ENCODE measurements at regions not wholly inside any gene's neighbourhood (a gene's known extent, or its start where the extent isn't known, plus 50 kb on each side); places are given as distances from the start of the nearest gene placed in this dataset.

DNA sequence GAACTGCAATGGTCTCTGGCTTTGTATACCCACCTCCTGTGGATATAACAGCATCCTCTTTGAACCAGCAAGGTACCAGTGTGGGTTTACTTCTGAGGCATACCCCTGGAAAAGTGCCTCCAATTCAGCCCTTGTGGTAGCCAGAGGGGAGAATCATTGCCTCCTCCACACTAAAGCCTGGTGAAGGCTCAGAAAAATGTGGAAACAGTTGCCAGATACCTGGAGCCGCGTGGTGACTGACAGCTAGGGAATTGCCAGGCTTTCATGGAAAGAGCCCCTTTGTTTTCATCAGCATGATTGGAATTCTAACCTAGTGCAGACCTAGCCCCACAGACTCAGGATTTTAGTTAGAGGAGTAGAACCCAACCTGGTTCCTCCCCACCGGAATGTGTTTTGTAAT, 168.6 kb upstream of the KLF3 start:
- TF ChIP-seq GATA3 (IDR thresholded peaks at IDR 0.05; ENCODE audit: low read depth, low read length) (no peak), GATA2 (IDR thresholded peaks at IDR 0.05; ENCODE audit: low read depth, low read length) (no peak)

GRCh38 chr4:38497121-38497520, 166.9 kb upstream of the KLF3 start:
- TF ChIP-seq GATA2 (IDR thresholded peaks at IDR 0.05; ENCODE audit: low read depth, low read length) = no peak
- no peak for TF ChIP-seq GATA3 (IDR thresholded peaks at IDR 0.05; ENCODE audit: low read depth, low read length)

- TF ChIP-seq GATA3 (IDR thresholded peaks at IDR 0.05; ENCODE audit: low read depth, low read length) (no peak), GATA2 (IDR thresholded peaks at IDR 0.05; ENCODE audit: low read depth, low read length) (no peak)
Observed at GRCh38 chr4:38499101-38499500, 164.9 kb upstream of the KLF3 start.

GRCh38 chr4:38500433-38500832, 163.6 kb upstream of the KLF3 start:
- TF ChIP-seq GATA3 (IDR thresholded peaks at IDR 0.05; ENCODE audit: low read depth, low read length) (no peak), GATA2 (IDR thresholded peaks at IDR 0.05; ENCODE audit: low read depth, low read length) (no peak)

DNA sequence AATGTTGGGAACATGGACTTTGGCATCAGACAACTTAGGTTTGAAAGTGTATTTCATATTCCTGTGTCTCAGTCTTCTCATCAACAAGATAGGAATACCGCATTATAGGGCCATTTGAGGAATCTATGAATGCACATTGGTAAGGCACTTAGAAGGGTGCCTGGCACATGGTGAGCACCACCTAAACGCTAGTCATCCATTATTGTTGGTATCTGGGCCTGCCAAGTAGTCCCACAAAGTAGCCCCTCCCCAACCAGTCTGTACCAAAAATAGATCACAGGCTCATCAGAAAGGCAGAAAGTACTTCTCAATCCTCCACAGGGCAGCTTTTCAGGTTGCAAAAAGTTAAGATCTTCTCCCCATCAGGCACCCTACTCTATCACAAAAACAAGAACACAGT, 162.3 kb upstream of the KLF3 start:
- TF ChIP-seq GATA3 (IDR thresholded peaks at IDR 0.05; ENCODE audit: low read depth, low read length) (no peak), GATA2 (IDR thresholded peaks at IDR 0.05; ENCODE audit: low read depth, low read length) (no peak)

GRCh38 chr4:38503689-38504395, 160.2 kb upstream of the KLF3 start:
- no peak for TF ChIP-seq GATA3 (IDR thresholded peaks at IDR 0.05; ENCODE audit: low read depth, low read length)
- no peak for TF ChIP-seq GATA2 (IDR thresholded peaks at IDR 0.05; ENCODE audit: low read depth, low read length)

- TF ChIP-seq GATA3 (IDR thresholded peaks at IDR 0.05; ENCODE audit: low read depth, low read length) (no peak), GATA2 (IDR thresholded peaks at IDR 0.05; ENCODE audit: low read depth, low read length) (no peak)
Observed at GRCh38 chr4:38504396-38504715, 159.6 kb upstream of the KLF3 start.

DNA sequence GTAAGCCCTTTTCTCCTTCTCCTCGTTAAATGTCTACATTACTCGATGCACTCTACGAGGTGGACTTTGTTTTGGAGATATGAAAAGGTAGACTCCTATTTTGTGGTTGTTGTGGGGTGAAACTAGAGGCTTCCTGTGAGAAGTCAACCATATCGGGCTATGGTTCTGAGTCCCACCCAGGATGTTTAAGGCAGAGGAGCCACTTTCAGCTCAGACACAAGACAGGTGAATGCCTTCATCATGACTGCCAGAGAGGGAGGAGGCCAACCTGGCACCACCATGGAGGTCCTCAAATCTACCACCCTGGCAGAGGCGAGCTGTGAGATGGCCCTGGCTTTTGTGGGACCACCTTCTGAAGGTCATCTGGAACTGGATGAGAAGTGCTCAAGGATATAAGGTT, 154.4 kb upstream of the KLF3 start:
- TF ChIP-seq GATA3 (IDR thresholded peaks at IDR 0.05; ENCODE audit: low read depth, low read length) (no peak), GATA2 (IDR thresholded peaks at IDR 0.05; ENCODE audit: low read depth, low read length) (no peak)

- TF ChIP-seq GATA2 (IDR thresholded peaks at IDR 0.05; ENCODE audit: low read depth, low read length) (no peak), GATA3 (IDR thresholded peaks at IDR 0.05; ENCODE audit: low read depth, low read length) (no peak)
Observed at GRCh38 chr4:38510201-38510600, 153.8 kb upstream of the KLF3 start.

DNA sequence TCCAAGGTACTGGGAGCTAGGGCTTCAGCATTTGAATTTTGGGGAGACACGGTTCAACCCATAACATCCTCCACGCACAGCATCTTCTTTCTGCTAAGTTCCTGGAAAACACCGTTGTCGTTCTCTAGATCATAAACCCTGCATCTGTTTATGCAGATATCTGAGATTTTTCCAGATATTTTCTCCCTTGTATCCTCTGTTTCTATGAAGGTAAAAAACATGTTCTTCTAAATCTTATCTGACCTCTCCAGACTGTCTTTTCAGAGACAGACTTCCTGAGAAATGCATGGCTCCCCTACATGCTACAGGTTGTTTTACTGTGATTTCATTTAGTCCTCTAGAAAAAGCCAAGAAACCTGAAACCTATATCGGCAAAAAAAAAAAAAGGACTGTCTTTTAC, 152.3 kb upstream of the KLF3 start:
- TF ChIP-seq GATA2 (IDR thresholded peaks at IDR 0.05; ENCODE audit: low read depth, low read length) = no peak
- TF ChIP-seq GATA3 (IDR thresholded peaks at IDR 0.05; ENCODE audit: low read depth, low read length) = no peak

DNA sequence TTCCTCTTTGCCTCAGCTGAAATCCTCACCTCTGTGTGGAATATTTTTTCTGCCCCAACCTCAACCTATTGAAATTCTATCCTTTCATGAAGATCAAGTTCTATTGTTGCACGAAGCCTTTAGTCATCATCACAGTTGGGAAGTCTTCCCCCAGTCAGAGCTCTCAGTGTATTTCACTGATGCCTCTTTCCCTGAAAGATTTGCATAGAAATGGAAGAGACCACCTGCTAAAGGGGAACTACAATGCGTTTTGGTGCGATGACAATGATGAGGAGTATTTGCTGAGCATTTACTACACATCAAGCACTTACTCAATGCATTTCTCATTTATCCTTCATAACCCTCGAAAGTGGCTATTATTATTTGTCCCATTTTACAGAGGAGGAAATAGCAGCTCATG, 151.2 kb upstream of the KLF3 start:
- no peak for TF ChIP-seq GATA3 (IDR thresholded peaks at IDR 0.05; ENCODE audit: low read depth, low read length)
- no peak for TF ChIP-seq GATA2 (IDR thresholded peaks at IDR 0.05; ENCODE audit: low read depth, low read length)

DNA sequence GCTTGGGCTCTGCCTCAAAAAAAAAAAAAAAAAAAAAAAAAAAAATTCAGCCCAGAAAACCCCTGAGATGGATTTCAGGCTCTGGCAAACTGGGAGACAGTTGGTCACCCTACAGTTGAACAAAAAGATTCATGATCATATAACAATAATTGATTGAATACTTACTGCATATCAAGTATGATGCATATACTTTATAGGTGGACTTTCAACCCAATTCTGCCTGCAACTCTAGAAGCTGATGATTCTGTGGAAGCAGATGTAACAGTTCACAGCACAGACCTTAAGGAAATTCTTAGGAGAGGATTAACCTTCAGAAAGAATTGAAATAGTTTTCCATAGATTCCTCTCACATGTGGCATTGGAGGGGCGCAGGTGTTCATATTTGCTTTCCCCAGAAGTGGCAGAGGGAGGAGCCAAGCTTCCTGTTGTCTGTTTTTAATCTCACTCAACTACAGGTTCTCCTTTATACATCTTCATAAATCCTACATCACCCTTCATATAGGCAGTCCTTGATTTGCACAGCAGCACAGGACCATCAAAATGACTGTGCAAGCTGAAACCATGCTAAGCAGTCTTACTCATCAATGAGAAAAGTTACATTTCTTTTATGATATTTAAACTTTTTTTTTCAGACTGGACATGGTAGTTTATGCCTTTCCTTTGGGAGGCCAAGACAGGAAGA, 149.4 kb upstream of the KLF3 start:
- TF ChIP-seq GATA3 (IDR thresholded peaks at IDR 0.05; ENCODE audit: low read depth, low read length) = no peak
- no peak for TF ChIP-seq GATA2 (IDR thresholded peaks at IDR 0.05; ENCODE audit: low read depth, low read length)

GRCh38 chr4:38516190-38516589, 147.8 kb upstream of the KLF3 start:
- TF ChIP-seq GATA3 (IDR thresholded peaks at IDR 0.05; ENCODE audit: low read depth, low read length) (no peak), GATA2 (IDR thresholded peaks at IDR 0.05; ENCODE audit: low read depth, low read length) (no peak)

DNA sequence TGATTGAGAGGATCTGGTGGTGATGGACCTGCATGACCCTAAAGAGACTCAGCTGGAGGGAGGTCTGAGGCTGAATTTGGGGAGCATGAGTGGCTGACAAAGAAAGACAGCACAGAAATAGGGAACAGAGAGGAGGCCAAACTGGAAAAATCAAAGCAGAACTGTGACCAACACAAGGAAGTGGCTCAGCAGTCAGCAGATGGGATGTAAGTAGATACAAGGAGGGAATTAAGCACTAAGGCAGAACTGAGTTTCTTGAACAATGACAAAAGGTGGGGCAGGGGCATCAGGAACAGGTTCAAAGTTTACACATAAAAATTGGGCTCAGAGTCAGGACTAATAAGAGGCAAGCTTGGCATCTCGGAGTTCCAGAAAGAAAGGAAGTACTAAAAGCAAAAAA, 144.3 kb upstream of the KLF3 start:
- no peak for TF ChIP-seq GATA3 (IDR thresholded peaks at IDR 0.05; ENCODE audit: low read depth, low read length)
- TF ChIP-seq GATA2 (IDR thresholded peaks at IDR 0.05; ENCODE audit: low read depth, low read length) = no peak

- no peak for TF ChIP-seq GATA2 (IDR thresholded peaks at IDR 0.05; ENCODE audit: low read depth, low read length)
- no peak for TF ChIP-seq GATA3 (IDR thresholded peaks at IDR 0.05; ENCODE audit: low read depth, low read length)
Observed at GRCh38 chr4:38523054-38523453, 140.9 kb upstream of the KLF3 start.

Data from SH-SY5Y (cell line).